HEK293T (cell line): ENCODE measurements at regions not wholly inside any gene's neighbourhood (a gene's known extent, or its start where the extent isn't known, plus 50 kb on each side); places are given as distances from the start of the nearest gene placed in this dataset.

ENCODE experiments used
- CTCF ChIA-PET: fragments of 350-600 bp; formaldehyde crosslinking; extraction: SDS; loops from one replicate; lab custom pipeline; 2021; ENCODE audit warnings: antibody characterized with exemption, inconsistent platforms; lab: Yijun Ruan, JAX
- POLR2A ChIA-PET: fragments of 350-600 bp; formaldehyde crosslinking; extraction: SDS; loops from one replicate; lab custom pipeline; 2020; ENCODE audit warnings: antibody characterized with exemption, inconsistent platforms; lab: Yijun Ruan, JAX
- DNase-seq: peaks from one replicate; pipeline ENCODE4 v3.0.0; 2012; ENCODE audit warnings: mixed read lengths; ENCODE audit errors: extremely low spot score
- ARNT ChIP-seq: fragments of 450-650 bp; IDR thresholded peaks from 2 replicates; pipeline ENCODE4 v1.6.1; 2017; ENCODE audit warnings: mild to moderate bottlenecking
- BHLHE40 ChIP-seq: fragments of 450-650 bp; IDR thresholded peaks from 2 replicates; pipeline ENCODE4 v1.6.1; 2016; ENCODE audit warnings: mild to moderate bottlenecking, moderate library complexity, borderline replicate concordance
- CTBP1 ChIP-seq: fragments of 450-650 bp; IDR thresholded peaks from 2 replicates; pipeline ENCODE4 v1.6.1; 2016; ENCODE audit warnings: borderline replicate concordance
- ELF4 ChIP-seq: fragments of 450-650 bp; IDR thresholded peaks from 2 replicates; pipeline ENCODE4 v1.6.1; 2017; ENCODE audit warnings: antibody characterized with exemption
- FOXA1 ChIP-seq: fragments of 450-650 bp; IDR thresholded peaks from 2 replicates; pipeline ENCODE4 v1.6.1; 2016; ENCODE audit warnings: mild to moderate bottlenecking
- FOXK2 ChIP-seq: fragments of 450-650 bp; IDR thresholded peaks from 2 replicates; pipeline ENCODE4 v1.6.1; 2016; ENCODE audit warnings: mild to moderate bottlenecking
- FOXM1 ChIP-seq: fragments of 450-650 bp; IDR thresholded peaks from 2 replicates; pipeline ENCODE4 v1.6.1; 2017; ENCODE audit warnings: mild to moderate bottlenecking, borderline replicate concordance
- HDGF ChIP-seq: fragments of 450-650 bp; IDR thresholded peaks from 2 replicates; pipeline ENCODE4 v1.6.1; 2017; ENCODE audit warnings: antibody characterized with exemption, borderline replicate concordance
- L3MBTL2 ChIP-seq: fragments of 450-650 bp; conservative IDR thresholded peaks from 2 replicates; pipeline ENCODE4 v1.6.1; 2016; ENCODE audit warnings: mild to moderate bottlenecking
- LEF1 ChIP-seq: fragments of 450-650 bp; IDR thresholded peaks from 2 replicates; pipeline ENCODE4 v1.6.1; 2017; ENCODE audit warnings: mild to moderate bottlenecking, borderline replicate concordance
- NFRKB ChIP-seq: fragments of 450-650 bp; IDR thresholded peaks from 2 replicates; pipeline ENCODE4 v1.6.1; 2016; ENCODE audit warnings: mild to moderate bottlenecking, moderate library complexity
- SP1 ChIP-seq: fragments of 450-650 bp; IDR thresholded peaks from 2 replicates; pipeline ENCODE4 v1.6.1; 2017
- SUZ12 ChIP-seq: fragments of 450-650 bp; IDR thresholded peaks from 2 replicates; pipeline ENCODE4 v1.6.1; 2016; ENCODE audit warnings: mild to moderate bottlenecking
- TARDBP ChIP-seq: fragments of 450-650 bp; IDR thresholded peaks from 2 replicates; pipeline ENCODE4 v1.6.1; 2016
- ZNF384 ChIP-seq: fragments of 450-650 bp; IDR thresholded peaks from 2 replicates; pipeline ENCODE4 v1.6.1; 2016
- TF ChIP-seq, protein P1 (sequence below): fragments of 450-650 bp; IDR thresholded peaks from 2 replicates; pipeline ENCODE4 v1.6.1; 2016

DNA sequence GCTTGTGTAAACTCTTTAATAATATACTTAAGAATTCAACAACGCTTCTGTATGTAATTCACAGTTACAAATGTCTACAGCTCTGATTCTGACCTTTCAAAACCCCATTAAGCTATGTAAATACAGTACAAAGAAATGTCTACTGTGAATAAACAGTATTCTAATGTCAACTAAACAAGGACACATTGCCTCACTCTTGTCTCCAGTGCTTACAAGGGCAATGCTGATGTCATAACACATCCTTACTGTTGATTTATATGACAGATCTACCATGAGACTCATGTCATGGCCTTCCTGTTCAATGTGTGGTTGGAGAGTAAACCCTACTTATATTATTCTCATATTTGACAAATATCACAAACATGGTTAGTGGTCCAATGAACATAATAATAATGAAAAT lies 256.1 kb upstream of the ADGRL3 start:
- ChIA-PET POLR2A (no interaction called here), CTCF (no interaction called here)
- no peak for TF ChIP-seq ELF4
- TF ChIP-seq, protein P1, sequence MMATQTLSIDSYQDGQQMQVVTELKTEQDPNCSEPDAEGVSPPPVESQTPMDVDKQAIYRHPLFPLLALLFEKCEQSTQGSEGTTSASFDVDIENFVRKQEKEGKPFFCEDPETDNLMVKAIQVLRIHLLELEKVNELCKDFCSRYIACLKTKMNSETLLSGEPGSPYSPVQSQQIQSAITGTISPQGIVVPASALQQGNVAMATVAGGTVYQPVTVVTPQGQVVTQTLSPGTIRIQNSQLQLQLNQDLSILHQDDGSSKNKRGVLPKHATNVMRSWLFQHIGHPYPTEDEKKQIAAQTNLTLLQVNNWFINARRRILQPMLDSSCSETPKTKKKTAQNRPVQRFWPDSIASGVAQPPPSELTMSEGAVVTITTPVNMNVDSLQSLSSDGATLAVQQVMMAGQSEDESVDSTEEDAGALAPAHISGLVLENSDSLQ = 0 out of 2 replicates have a peak, but pooled peaks have one; percentile 6
- DNase-seq = no peak

DNA sequence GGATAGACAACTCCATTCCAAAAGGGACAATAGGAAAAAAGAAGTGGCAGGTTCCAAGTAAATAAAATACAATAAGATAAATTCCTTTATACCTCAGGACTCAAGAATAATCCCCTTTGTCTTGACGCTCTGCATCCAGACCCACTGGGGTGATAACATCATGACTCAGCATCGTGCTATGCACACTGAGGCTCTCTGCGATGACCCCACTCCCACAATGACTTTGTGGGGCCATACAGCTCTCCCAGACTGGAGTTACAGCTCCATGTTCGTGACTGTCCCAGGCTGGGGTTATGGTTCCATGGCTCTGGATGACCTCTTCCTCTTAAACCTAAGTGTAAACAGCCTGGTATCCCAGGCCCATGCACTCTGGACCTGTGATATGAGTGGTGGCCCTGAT lies 254.5 kb upstream of the ADGRL3 start:
- ChIA-PET POLR2A (no interaction called here), CTCF (no interaction called here)
- no peak for DNase-seq
- TF ChIP-seq FOXM1 = no peak
- no peak for TF ChIP-seq FOXK2
- no peak for TF ChIP-seq HDGF
- TF ChIP-seq ELF4 = no peak
- no peak for TF ChIP-seq CTBP1
- no peak for TF ChIP-seq BHLHE40

GRCh38 chr4:60948008-60948407 lies 252.1 kb upstream of the ADGRL3 start:
- DNase-seq = no peak
- ChIA-PET POLR2A (no interaction called here), CTCF (no interaction called here)
- no peak for TF ChIP-seq L3MBTL2
- TF ChIP-seq FOXA1 = no peak
- no peak for TF ChIP-seq FOXM1

- DNase-seq = no peak
- POLR2A ChIA-PET = no interaction called here
- CTCF ChIA-PET = no interaction called here
- TF ChIP-seq LEF1 = no peak
- TF ChIP-seq L3MBTL2 = no peak
- TF ChIP-seq ARNT = no peak
- TF ChIP-seq SP1 = no peak
- no peak for TF ChIP-seq BHLHE40
- TF ChIP-seq NFRKB = no peak
Measured at GRCh38 chr4:60952921-60953320, 247.2 kb upstream of the ADGRL3 start.

- ChIA-PET POLR2A (no interaction called here), CTCF (no interaction called here)
- no peak for TF ChIP-seq FOXM1
- TF ChIP-seq, protein P1 = no peak
- TF ChIP-seq SP1 = no peak
- no peak for TF ChIP-seq ELF4
- TF ChIP-seq FOXA1 = no peak
- TF ChIP-seq NFRKB = no peak
- no peak for TF ChIP-seq SUZ12
- no peak for TF ChIP-seq LEF1
- no peak for TF ChIP-seq TARDBP
- no peak for TF ChIP-seq L3MBTL2
- DNase-seq = no peak
Measured at GRCh38 chr4:60953826-60954225, 246.3 kb upstream of the ADGRL3 start.

DNA sequence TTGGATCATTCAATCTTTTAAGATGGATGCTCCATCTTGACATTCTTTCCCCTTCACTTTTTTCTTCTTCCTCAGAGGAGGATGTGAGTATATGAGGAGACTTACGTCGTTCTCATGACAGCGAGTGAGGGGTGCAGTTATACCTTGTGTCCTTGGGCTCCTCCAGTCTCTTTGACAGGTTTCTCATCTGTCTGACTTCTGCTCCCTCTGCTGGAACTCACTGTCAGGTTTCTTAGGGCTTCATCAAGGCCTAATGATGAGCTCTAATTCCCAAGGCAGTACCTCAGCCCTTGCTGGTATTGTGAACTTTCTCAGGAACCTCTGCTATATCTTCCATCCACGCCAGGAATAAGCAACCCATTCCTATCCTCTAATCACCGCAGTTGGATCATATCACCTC lies 237.8 kb upstream of the ADGRL3 start:
- CTCF ChIA-PET = no interaction called here
- POLR2A ChIA-PET = no interaction called here
- TF ChIP-seq NFRKB = no peak
- TF ChIP-seq SP1 = no peak
- no peak for TF ChIP-seq FOXK2
- TF ChIP-seq FOXA1 = no peak
- DNase-seq = peak; percentile 5

DNA sequence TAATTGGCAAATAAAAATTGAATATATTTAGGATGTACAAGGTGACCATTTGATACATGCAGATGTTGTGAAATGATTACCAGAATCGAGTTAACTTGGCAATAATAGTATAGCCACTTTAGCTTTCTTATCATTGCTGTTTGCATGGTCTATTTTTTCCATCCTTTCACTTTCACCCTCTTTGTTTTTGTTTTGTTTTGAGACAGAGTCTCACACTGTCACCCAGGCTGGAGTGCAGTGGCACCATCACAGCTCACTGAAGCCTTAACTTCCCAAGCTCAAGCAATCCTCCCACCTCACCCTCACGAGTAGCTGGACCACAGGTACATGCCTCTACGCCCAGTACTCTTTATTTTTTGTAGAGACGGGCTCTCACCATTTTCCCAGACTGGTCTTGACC lies 218.6 kb upstream of the ADGRL3 start:
- TF ChIP-seq FOXK2 (no peak), HDGF (no peak), SUZ12 (no peak), ELF4 (no peak), ZNF384 (no peak), CTBP1 (no peak), L3MBTL2 (no peak), BHLHE40 (no peak), SP1 (no peak), FOXM1 (no peak), LEF1 (no peak), NFRKB (no peak), ARNT (no peak), FOXA1 (no peak), TARDBP (no peak)
- TF ChIP-seq, protein P1 = no peak
- DNase-seq = no peak
- ChIA-PET CTCF (no interaction called here), POLR2A (no interaction called here)

GRCh38 chr4:60989141-60989540 lies 211.0 kb upstream of the ADGRL3 start:
- CTCF ChIA-PET = no interaction called here
- TF ChIP-seq FOXM1 (no peak), FOXA1 (no peak), NFRKB (no peak), SUZ12 (no peak), ZNF384 (no peak), TARDBP (no peak), HDGF (no peak), BHLHE40 (no peak), L3MBTL2 (no peak), CTBP1 (no peak), FOXK2 (no peak), ELF4 (no peak)
- TF ChIP-seq, protein P1 = no peak
- POLR2A ChIA-PET = no interaction called here
- no peak for DNase-seq
